ENCODE measurements at regions not wholly inside any gene's neighbourhood (a gene's known extent, or its start where the extent isn't known, plus 50 kb on each side); places are given as distances from the start of the nearest gene placed in this dataset.

GRCh38 chr4:1505511-1506460 lies 99.5 kb upstream of the NKX1-1 start:
- Histone ChIP-seq H3K4me3 (replicated peaks in 1 of 3; ENCODE audit: insufficient read depth in 1 of 3, low read depth in 1 of 3, low read length in 3 of 3) (no peak overlapping the region), H3K9me1 (replicated peaks; ENCODE audit: control insufficient read depth, extremely low read depth, insufficient read depth, low read length) (no peaks in the 10 kb centered on the region), H3K36me3 (ENCODE audit: control insufficient read depth in 2 of 2, extremely low read depth in 1 of 2, insufficient read depth in 2 of 2, low read length in 2 of 2) (no peaks in the 10 kb centered on the region), H3K79me2 (ENCODE audit: control insufficient read depth, insufficient read depth, low read length) (no peaks in the 10 kb centered on the region), H4K20me1 (replicated peaks; ENCODE audit: control insufficient read depth, extremely low read depth, insufficient read depth, low read length) (no peaks in the 10 kb centered on the region), H3K27me3 (ENCODE audit: control insufficient read depth in 2 of 2, insufficient read depth in 2 of 2, low read length in 2 of 2) (no peaks in the 10 kb centered on the region), H3K27ac (ENCODE audit: insufficient read depth, low read depth, low read length) (no peak overlapping the region), H3K4me1 (ENCODE audit: control insufficient read depth, extremely low read depth, insufficient read depth, low read length) (no peaks in the 10 kb centered on the region), H3K9ac (replicated peaks; ENCODE audit: extremely low read depth, insufficient read depth, low read length) (no peak overlapping the region), H3K9me3 (replicated peaks; ENCODE audit: control insufficient read depth, insufficient read depth, low read length) (no peaks in the 10 kb centered on the region), H3K4me2 (ENCODE audit: insufficient read depth, low read length) (no peak overlapping the region), H2AFZ (ENCODE audit: low read depth, low read length) (no peak overlapping the region)
- BruUV-seq (replicated peaks): no TSS peak
- FAIRE-seq: no peak
- DNase-seq (ENCODE audit: low read depth, low spot score): no peak
- TF ChIP-seq MAX (IDR thresholded peaks at IDR 0.05; ENCODE audit: insufficient read depth, insufficient read length): no peak
- no peak for TF ChIP-seq POLR2AphosphoS5 (IDR thresholded peaks at IDR 0.05; ENCODE audit: insufficient read depth, low read depth, low read length)
- no peak for TF ChIP-seq EZH2 (IDR thresholded peaks at IDR 0.05; ENCODE audit: borderline replicate concordance, low read depth, low read length, severe bottlenecking)
- TF ChIP-seq JUN (IDR thresholded peaks at IDR 0.05; ENCODE audit: borderline replicate concordance, insufficient read depth, insufficient read length, low read depth): no peak
- TF ChIP-seq POLR2A (IDR thresholded peaks at IDR 0.05; ENCODE audit: low read depth, low read length): no peak
- TF ChIP-seq MYC (IDR thresholded peaks at IDR 0.05; ENCODE audit: low read depth, low read length): no peak
- no peak for TF ChIP-seq CTCF (IDR thresholded peaks at IDR 0.05; ENCODE audit: extremely low read depth in 1 of 2, insufficient read depth in 1 of 2, low read depth in 1 of 2, low read length in 2 of 2)
- no peak for TF ChIP-seq FOS (IDR thresholded peaks at IDR 0.05; ENCODE audit: borderline replicate concordance, insufficient read depth, low read length)
- TF ChIP-seq GATA2 (IDR thresholded peaks at IDR 0.05; ENCODE audit: insufficient read depth, insufficient read length, low read depth, low read length): no peak
- dilution Hi-C loops (cut with MboI; ENCODE audit: extremely low pct_ligation_motif_present, low sequenced_read_pairs): no loop called here
- intact Hi-C loops (cut with micrococcal nuclease): no loop called here
- CTCF ChIA-PET: interaction anchor here (0.7 kb wide), 1 partner anchor 151 kb away, joined by 3 read pairs; no protein-coding TSS in a partner anchor
- POLR2A ChIA-PET: no interaction called here

Data from endothelial cell of umbilical vein (primary cell).